Activated T-cell treated with anti-CD3 and anti-CD28 coated beads, Interleukin-2, amount 50 U/mL, for 72 hours (primary cell): ENCODE measurements at regions not wholly inside any gene's neighbourhood (a gene's known extent, or its start where the extent isn't known, plus 50 kb on each side); places are given as distances from the start of the nearest gene placed in this dataset.

Experiments used
- ATAC-seq, 2 donors: fragments of 150-1000 bp; cut with Tn5 transposase; replicated peaks in 1 of 2; 2 replicates each; pipeline ENCODE4 v1.10.0; 2021; ENCODE audit warnings: moderate library complexity in 2 of 2, mild to moderate bottlenecking in 1 of 2
- DNase-seq, 2 donors: peaks; one replicate each; pipeline ENCODE4 v3.0.0; 2021 to 2022; ENCODE audit warnings: mixed read lengths in 1 of 2
- H3K27ac Mint-ChIP-seq: one replicate; pipeline ENCODE4 v1.8.0; 2022; ENCODE audit warnings: mild to moderate bottlenecking, moderate library complexity, mixed read lengths
- H3K27me3 Mint-ChIP-seq: one replicate; pipeline ENCODE4 v1.8.0; 2022; ENCODE audit warnings: low read depth, mixed read lengths
- H3K36me3 Mint-ChIP-seq, 2 donors: one replicate each; pipeline ENCODE4 v1.8.0; 2022; ENCODE audit warnings: mixed read lengths in 2 of 2, mild to moderate bottlenecking in 1 of 2; ENCODE audit not compliant: insufficient read depth in 2 of 2
- H3K4me1 Mint-ChIP-seq: one replicate; pipeline ENCODE4 v1.8.0; 2022; ENCODE audit warnings: low read depth, mixed read lengths
- H3K4me3 Mint-ChIP-seq, 2 donors: one replicate each; pipeline ENCODE4 v1.8.0; 2022; ENCODE audit warnings: mild to moderate bottlenecking in 2 of 2, mixed read lengths in 2 of 2, moderate library complexity in 2 of 2
- H3K9me3 Mint-ChIP-seq, 2 donors: one replicate each; pipeline ENCODE4 v1.8.0; 2022; ENCODE audit warnings: mixed read lengths in 2 of 2

- Mint-ChIP-seq H3K27ac (no peak overlapping the region), H3K9me3 (peaks cover 0 to 1% of the 10 kb centered on the region in 2 donors), H3K4me3 (no peak overlapping the region), H3K27me3 (no peaks in the 10 kb centered on the region), H3K4me1 (no peaks in the 10 kb centered on the region), H3K36me3 (no peaks in the 10 kb centered on the region)
- no peak for ATAC-seq
- DNase-seq = no peak
These were observed 157.1 kb downstream of the TLE1 start for GRCh38 chr9:81532251-81532650.

- peaks cover 1 to 6% of the 10 kb centered on the region in 2 donors for H3K9me3 Mint-ChIP-seq
- no peak overlapping the region for H3K27ac Mint-ChIP-seq
- peaks cover 5% of the 10 kb centered on the region for H3K27me3 Mint-ChIP-seq
- no peaks in the 10 kb centered on the region for H3K36me3 Mint-ChIP-seq
- no peaks in the 10 kb centered on the region for H3K4me1 Mint-ChIP-seq
- DNase-seq = no peak
- ATAC-seq = no peak
- H3K4me3 Mint-ChIP-seq = no peak overlapping the region
These were observed 157.8 kb downstream of the TLE1 start for GRCh38 chr9:81531511-81531910.

DNA sequence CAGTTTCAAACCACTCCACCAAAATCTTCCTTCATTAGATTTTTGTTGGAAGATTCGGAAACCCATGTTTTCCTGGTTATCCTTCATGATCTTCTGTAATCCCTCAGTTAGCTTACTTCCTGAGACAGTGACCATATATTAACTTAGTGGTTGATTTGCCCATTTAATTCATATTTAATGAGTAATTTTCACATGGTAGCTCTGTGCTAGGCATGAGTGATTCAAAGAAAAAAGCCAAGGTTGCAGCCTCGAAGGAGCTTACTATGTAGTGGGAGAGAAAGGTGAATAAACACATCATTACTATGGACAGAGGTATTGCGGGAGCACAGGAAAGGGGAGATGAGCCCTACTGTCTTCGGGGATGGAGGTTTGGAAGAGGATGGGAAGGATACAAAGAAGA is 158.5 kb downstream of the TLE1 start:
- H3K4me3 Mint-ChIP-seq = no peak overlapping the region

GRCh38 chr9:81530310-81530810 is 159.0 kb downstream of the TLE1 start:
- Mint-ChIP-seq H3K36me3 (no peaks in the 10 kb centered on the region), H3K4me1 (no peaks in the 10 kb centered on the region), H3K4me3 (no peak overlapping the region), H3K27ac (no peak overlapping the region), H3K9me3 (peaks cover 3 to 7% of the 10 kb centered on the region in 2 donors), H3K27me3 (peaks cover 7% of the 10 kb centered on the region)
- ATAC-seq = no peak
- no peak for DNase-seq

More for the DNA sequence above, 158.5 kb downstream of the TLE1 start:
- Mint-ChIP-seq H3K4me1 (no peaks in the 10 kb centered on the region), H3K9me3 (peaks cover 3 to 7% of the 10 kb centered on the region in 2 donors), H3K27ac (no peak overlapping the region), H3K36me3 (no peaks in the 10 kb centered on the region), H3K27me3 (peaks cover 7% of the 10 kb centered on the region)
- ATAC-seq = no peak
- DNase-seq = no peak

DNA sequence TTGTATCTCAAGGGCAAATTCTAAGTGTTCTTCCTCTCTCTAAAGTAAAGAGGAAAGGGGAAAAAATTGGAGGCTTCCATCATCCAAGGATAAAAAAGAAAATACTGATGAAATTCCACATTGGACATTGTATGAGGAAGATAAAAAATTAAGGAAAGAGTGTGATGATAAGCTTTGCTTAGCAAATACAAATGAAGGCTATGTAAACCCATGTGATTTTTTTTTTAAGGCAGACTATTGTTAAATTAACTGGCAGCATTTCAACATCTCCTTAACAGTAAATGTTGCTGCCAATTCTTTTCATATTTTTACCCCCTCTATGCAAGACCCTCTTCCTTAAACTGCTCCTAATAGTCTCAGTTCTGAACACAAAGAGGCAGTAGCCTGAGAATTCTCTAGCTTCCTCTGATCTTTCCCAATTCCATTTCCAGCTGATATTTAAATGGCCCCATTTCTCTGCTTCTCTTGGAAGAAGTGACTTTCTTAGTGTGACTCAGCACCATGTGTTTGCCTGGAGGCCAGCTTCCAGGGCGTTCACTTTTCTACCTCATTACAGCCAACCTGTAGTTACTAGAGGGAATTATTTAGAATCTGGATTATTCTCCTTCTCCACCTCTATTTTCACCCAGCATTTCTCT is 159.7 kb downstream of the TLE1 start:
- peaks cover 7% of the 10 kb centered on the region for H3K27me3 Mint-ChIP-seq
- H3K9me3 Mint-ChIP-seq = peaks cover 3 to 7% of the 10 kb centered on the region in 2 donors
- ATAC-seq = no peak
- no peak for DNase-seq
- no peak overlapping the region for H3K4me3 Mint-ChIP-seq
- H3K27ac Mint-ChIP-seq = no peak overlapping the region
- no peaks in the 10 kb centered on the region for H3K36me3 Mint-ChIP-seq
- no peaks in the 10 kb centered on the region for H3K4me1 Mint-ChIP-seq

GRCh38 chr9:81526587-81526986 is 162.8 kb downstream of the TLE1 start:
- ATAC-seq (no peak), DNase-seq (no peak)
- peaks cover 3 to 7% of the 10 kb centered on the region in 2 donors for H3K9me3 Mint-ChIP-seq
- peaks cover 7% of the 10 kb centered on the region for H3K27me3 Mint-ChIP-seq
- H3K36me3 Mint-ChIP-seq = no peaks in the 10 kb centered on the region
- no peak overlapping the region for H3K4me3 Mint-ChIP-seq
- no peaks in the 10 kb centered on the region for H3K4me1 Mint-ChIP-seq
- no peak overlapping the region for H3K27ac Mint-ChIP-seq

GRCh38 chr9:81522716-81523551 is 166.4 kb downstream of the TLE1 start:
- peaks cover 3 to 6% of the 10 kb centered on the region in 2 donors for H3K9me3 Mint-ChIP-seq
- peaks cover 7% of the 10 kb centered on the region for H3K27me3 Mint-ChIP-seq
- no peak overlapping the region for H3K4me3 Mint-ChIP-seq
- no peak for DNase-seq
- H3K36me3 Mint-ChIP-seq = no peaks in the 10 kb centered on the region
- ATAC-seq = no peak
- H3K27ac Mint-ChIP-seq = no peak overlapping the region
- H3K4me1 Mint-ChIP-seq = no peaks in the 10 kb centered on the region

DNA sequence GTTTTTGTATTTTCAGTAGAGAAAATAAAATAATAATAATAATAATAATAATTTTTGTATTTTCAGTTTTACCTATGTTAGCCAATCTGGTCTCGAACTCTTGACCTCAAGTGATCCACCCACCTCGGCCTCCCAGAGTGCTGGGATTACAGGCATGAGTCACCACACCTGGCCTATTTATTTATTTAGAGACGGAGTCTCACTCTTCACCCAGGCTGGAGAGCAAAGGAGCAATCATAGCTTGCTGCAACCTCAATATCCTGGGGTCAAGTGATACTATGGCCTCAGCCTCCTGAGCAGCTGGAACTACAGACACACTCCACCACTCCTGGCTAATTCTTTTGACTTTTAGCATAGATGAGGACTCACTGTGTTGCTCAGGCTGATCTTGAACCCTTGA is 167.5 kb downstream of the TLE1 start:
- DNase-seq = no peak
- Mint-ChIP-seq H3K36me3 (no peaks in the 10 kb centered on the region), H3K9me3 (peaks cover 3 to 5% of the 10 kb centered on the region in 2 donors), H3K27ac (no peak overlapping the region), H3K4me3 (no peak overlapping the region), H3K4me1 (no peaks in the 10 kb centered on the region), H3K27me3 (peaks cover 5% of the 10 kb centered on the region)
- no peak for ATAC-seq

GRCh38 chr9:81519816-81520495 is 169.4 kb downstream of the TLE1 start:
- no peaks in the 10 kb centered on the region for H3K9me3 Mint-ChIP-seq
- no peak for DNase-seq
- H3K27ac Mint-ChIP-seq = no peak overlapping the region
- H3K36me3 Mint-ChIP-seq = no peaks in the 10 kb centered on the region
- ATAC-seq = no peak
- no peaks in the 10 kb centered on the region for H3K4me1 Mint-ChIP-seq
- H3K4me3 Mint-ChIP-seq = no peak overlapping the region
- no peaks in the 10 kb centered on the region for H3K27me3 Mint-ChIP-seq

DNA sequence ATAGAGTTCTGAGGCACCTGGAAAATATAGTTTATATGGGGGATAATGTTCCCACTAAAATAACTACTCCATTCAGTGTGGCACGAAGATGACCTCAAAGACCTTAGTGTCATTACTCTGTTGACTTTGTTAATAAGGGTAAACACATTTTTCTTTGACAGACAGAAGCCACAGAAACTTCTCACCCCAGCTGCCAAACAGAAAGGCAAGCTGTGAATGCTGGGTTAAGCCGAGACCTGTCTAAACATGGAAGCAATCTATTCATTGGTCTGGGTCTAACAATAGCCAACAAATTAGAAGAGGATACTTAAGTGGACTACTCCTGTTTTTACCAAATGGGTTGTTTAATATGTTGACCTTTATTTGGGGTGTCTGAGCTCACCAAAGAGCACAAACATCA is 171.4 kb downstream of the TLE1 start:
- no peak overlapping the region for H3K4me3 Mint-ChIP-seq
- no peaks in the 10 kb centered on the region for H3K36me3 Mint-ChIP-seq
- no peaks in the 10 kb centered on the region for H3K9me3 Mint-ChIP-seq
- DNase-seq (no peak), ATAC-seq (no peak)
- H3K27me3 Mint-ChIP-seq = no peaks in the 10 kb centered on the region
- no peaks in the 10 kb centered on the region for H3K4me1 Mint-ChIP-seq
- no peak overlapping the region for H3K27ac Mint-ChIP-seq

DNA sequence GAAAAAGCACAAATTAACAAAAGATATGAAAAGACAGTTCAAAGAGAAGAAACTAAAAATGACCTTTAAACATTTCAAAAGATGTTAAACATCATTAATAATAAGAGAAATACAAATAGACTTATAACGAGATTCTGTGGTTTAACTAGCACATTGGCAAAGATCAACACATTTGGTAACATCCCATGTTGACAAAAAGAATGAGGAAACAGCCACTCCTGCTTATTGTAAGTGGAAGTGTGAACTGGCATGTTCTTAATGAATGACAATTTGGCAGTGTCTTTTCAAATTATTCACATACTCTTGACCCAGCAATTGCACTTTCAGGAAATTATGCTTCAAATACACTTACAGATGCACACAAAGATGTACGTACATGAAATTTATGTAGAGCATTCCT is 176.3 kb downstream of the TLE1 start:
- H3K4me1 Mint-ChIP-seq = no peaks in the 10 kb centered on the region
- no peaks in the 10 kb centered on the region for H3K27me3 Mint-ChIP-seq
- DNase-seq = no peak
- peaks cover 3 to 10% of the 10 kb centered on the region in 2 donors for H3K9me3 Mint-ChIP-seq
- no peak for ATAC-seq
- H3K36me3 Mint-ChIP-seq = no peaks in the 10 kb centered on the region
- no peak overlapping the region for H3K4me3 Mint-ChIP-seq
- no peak overlapping the region for H3K27ac Mint-ChIP-seq

GRCh38 chr9:81512641-81513040 is 176.7 kb downstream of the TLE1 start:
- Mint-ChIP-seq H3K27ac (no peak overlapping the region), H3K4me1 (no peaks in the 10 kb centered on the region), H3K27me3 (no peaks in the 10 kb centered on the region), H3K4me3 (no peak overlapping the region), H3K36me3 (no peaks in the 10 kb centered on the region), H3K9me3 (peaks cover 3 to 10% of the 10 kb centered on the region in 2 donors)
- no peak for ATAC-seq
- DNase-seq = no peak

DNA sequence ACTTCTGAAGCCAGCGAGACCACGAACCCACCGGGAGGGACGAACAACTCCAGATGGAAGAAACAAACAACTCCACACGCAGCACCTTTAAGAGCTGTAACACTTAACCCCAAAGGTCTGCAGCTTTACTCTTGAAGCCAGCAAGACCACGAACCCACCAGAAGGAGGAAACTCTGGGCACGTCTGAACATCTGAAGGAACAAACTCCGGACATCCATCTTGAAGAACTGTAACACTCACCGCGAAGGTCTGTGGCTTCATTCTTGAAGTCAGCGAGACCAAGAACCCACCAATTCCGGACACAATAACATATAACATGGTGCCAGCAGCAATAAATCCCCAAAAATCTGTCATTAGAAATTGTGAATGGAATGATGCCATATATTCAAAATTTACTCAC is 180.9 kb downstream of the TLE1 start:
- no peaks in the 10 kb centered on the region for H3K36me3 Mint-ChIP-seq
- H3K27ac Mint-ChIP-seq = no peak overlapping the region
- no peaks in the 10 kb centered on the region for H3K27me3 Mint-ChIP-seq
- peak overlapping the region in 1 of 2 donors; percentile 24 for H3K4me3 Mint-ChIP-seq
- DNase-seq = no peak
- H3K4me1 Mint-ChIP-seq = no peaks in the 10 kb centered on the region
- peaks cover 3 to 10% of the 10 kb centered on the region in 2 donors for H3K9me3 Mint-ChIP-seq
- no peak for ATAC-seq
